DND-41 (cell line): ENCODE measurements at regions not wholly inside any gene's neighbourhood (a gene's known extent, or its start where the extent isn't known, plus 50 kb on each side); places are given as distances from the start of the nearest gene placed in this dataset.

Experiments used
- ATAC-seq: fragments of 200-7000 bp; cut with Tn5 transposase; 3 replicates; pipeline ENCODE4 v1.9.1; 2021; ENCODE audit warnings: low read depth; ENCODE audit not compliant: insufficient read depth
- DNase-seq: peaks from one replicate; pipeline ENCODE4 v3.0.0-alpha.2; 2020
- H2AFZ ChIP-seq: 2 replicates; pipeline ENCODE4 v1.6.0; 2012; ENCODE audit warnings: low read depth, low read length
- H3K27ac ChIP-seq: 2 replicates; pipeline ENCODE4 v1.5.1; 2012; ENCODE audit warnings: low read length, inconsistent platforms
- H3K27me3 ChIP-seq: fragments of 200-600 bp; sonication (generic); 2 replicates; pipeline ENCODE4 v1.6.0; 2012; ENCODE audit warnings: low read length, mild to moderate bottlenecking, inconsistent platforms; ENCODE audit not compliant: insufficient read depth, poor library complexity
- H3K36me3 ChIP-seq: 2 replicates; pipeline ENCODE4 v1.5.1; 2012; ENCODE audit warnings: low read length, inconsistent platforms; ENCODE audit not compliant: insufficient read depth
- H3K4me1 ChIP-seq: 2 replicates; pipeline ENCODE4 v1.5.1; 2012; ENCODE audit warnings: mild to moderate bottlenecking, low read length; ENCODE audit not compliant: insufficient read depth
- H3K4me2 ChIP-seq: 2 replicates; pipeline ENCODE4 v1.6.0; 2012; ENCODE audit warnings: mild to moderate bottlenecking, moderate library complexity, low read length, inconsistent platforms; ENCODE audit not compliant: insufficient read depth
- H3K4me3 ChIP-seq, 2 experiments: fragments of 200-600 bp in 1 of 2; shearing (Covaris generic) in 1 of 2; 2 replicates each; pipeline ENCODE4 v1.5.1; 2012 to 2016; ENCODE audit warnings: inconsistent platforms in 2 of 2, low read length in 2 of 2, mild to moderate bottlenecking in 2 of 2, low read depth in 1 of 2, moderate library complexity in 1 of 2
- H3K79me2 ChIP-seq: 2 replicates; pipeline ENCODE4 v1.6.0; 2012; ENCODE audit warnings: low read length, inconsistent platforms; ENCODE audit not compliant: insufficient read depth
- H3K9ac ChIP-seq: 2 replicates; pipeline ENCODE4 v1.6.0; 2012; ENCODE audit warnings: low read depth, mild to moderate bottlenecking, inconsistent platforms, low read length, moderate library complexity
- H3K9me3 ChIP-seq: 2 replicates; pipeline ENCODE4 v1.5.1; 2012; ENCODE audit warnings: low read length, moderate library complexity, mild to moderate bottlenecking, inconsistent platforms; ENCODE audit not compliant: insufficient read depth, severe bottlenecking
- H4K20me1 ChIP-seq: 2 replicates; pipeline ENCODE4 v1.6.0; 2012; ENCODE audit warnings: low read length; ENCODE audit not compliant: insufficient read depth
- EZH2 ChIP-seq: IDR thresholded peaks from 3 replicates; pipeline ENCODE4 v1.6.1; 2012; ENCODE audit warnings: borderline replicate concordance, low read depth, mild to moderate bottlenecking, moderate library complexity, low read length, inconsistent platforms; ENCODE audit not compliant: severe bottlenecking
- TF ChIP-seq, protein P1 (sequence below): IDR thresholded peaks from 2 replicates; pipeline ENCODE4 v1.5.1; 2012; ENCODE audit warnings: borderline replicate concordance, low read length, moderate library complexity, mild to moderate bottlenecking; ENCODE audit not compliant: poor library complexity, severe bottlenecking; ENCODE audit errors: extremely low read depth

GRCh38 chr13:86692291-86692690, 893.1 kb upstream of the SLITRK6 start:
- no peaks in the 10 kb centered on the region for H4K20me1 ChIP-seq
- H3K9ac ChIP-seq = no peak overlapping the region
- peaks cover 4% of the 10 kb centered on the region for H3K9me3 ChIP-seq
- ATAC-seq (no peak), DNase-seq (no peak)
- no peaks in the 10 kb centered on the region for H3K36me3 ChIP-seq
- H3K27me3 ChIP-seq = no peaks in the 10 kb centered on the region
- TF ChIP-seq, protein P1, sequence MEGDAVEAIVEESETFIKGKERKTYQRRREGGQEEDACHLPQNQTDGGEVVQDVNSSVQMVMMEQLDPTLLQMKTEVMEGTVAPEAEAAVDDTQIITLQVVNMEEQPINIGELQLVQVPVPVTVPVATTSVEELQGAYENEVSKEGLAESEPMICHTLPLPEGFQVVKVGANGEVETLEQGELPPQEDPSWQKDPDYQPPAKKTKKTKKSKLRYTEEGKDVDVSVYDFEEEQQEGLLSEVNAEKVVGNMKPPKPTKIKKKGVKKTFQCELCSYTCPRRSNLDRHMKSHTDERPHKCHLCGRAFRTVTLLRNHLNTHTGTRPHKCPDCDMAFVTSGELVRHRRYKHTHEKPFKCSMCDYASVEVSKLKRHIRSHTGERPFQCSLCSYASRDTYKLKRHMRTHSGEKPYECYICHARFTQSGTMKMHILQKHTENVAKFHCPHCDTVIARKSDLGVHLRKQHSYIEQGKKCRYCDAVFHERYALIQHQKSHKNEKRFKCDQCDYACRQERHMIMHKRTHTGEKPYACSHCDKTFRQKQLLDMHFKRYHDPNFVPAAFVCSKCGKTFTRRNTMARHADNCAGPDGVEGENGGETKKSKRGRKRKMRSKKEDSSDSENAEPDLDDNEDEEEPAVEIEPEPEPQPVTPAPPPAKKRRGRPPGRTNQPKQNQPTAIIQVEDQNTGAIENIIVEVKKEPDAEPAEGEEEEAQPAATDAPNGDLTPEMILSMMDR = no peak
- no peak for TF ChIP-seq EZH2
- H3K27ac ChIP-seq = no peak overlapping the region
- no peaks in the 10 kb centered on the region for H3K4me1 ChIP-seq
- H3K4me2 ChIP-seq = no peak overlapping the region
- H3K79me2 ChIP-seq = no peaks in the 10 kb centered on the region
- no peak overlapping the region for H3K4me3 ChIP-seq
- no peak overlapping the region for H2AFZ ChIP-seq

GRCh38 chr13:86710013-86710412, 910.8 kb upstream of the SLITRK6 start:
- no peaks in the 10 kb centered on the region for H3K36me3 ChIP-seq
- H3K9me3 ChIP-seq = peaks cover 1% of the 10 kb centered on the region
- ATAC-seq = no peak
- no peak overlapping the region for H3K4me2 ChIP-seq
- H3K27me3 ChIP-seq = no peaks in the 10 kb centered on the region
- no peak overlapping the region for H3K4me3 ChIP-seq
- DNase-seq = no peak
- no peaks in the 10 kb centered on the region for H3K79me2 ChIP-seq
- no peaks in the 10 kb centered on the region for H4K20me1 ChIP-seq
- H3K9ac ChIP-seq = no peak overlapping the region
- no peak overlapping the region for H3K27ac ChIP-seq
- no peaks in the 10 kb centered on the region for H3K4me1 ChIP-seq
- H2AFZ ChIP-seq = no peak overlapping the region
- TF ChIP-seq EZH2 = no peak
- TF ChIP-seq, protein P1 = no peak

- ATAC-seq (no peak), DNase-seq (no peak)
- no peaks in the 10 kb centered on the region for H3K27me3 ChIP-seq
- H4K20me1 ChIP-seq = no peaks in the 10 kb centered on the region
- no peak overlapping the region for H3K27ac ChIP-seq
- no peaks in the 10 kb centered on the region for H3K36me3 ChIP-seq
- no peaks in the 10 kb centered on the region for H3K79me2 ChIP-seq
- H3K9me3 ChIP-seq = peaks cover 1% of the 10 kb centered on the region
- H3K9ac ChIP-seq = no peak overlapping the region
- H3K4me3 ChIP-seq = no peak overlapping the region
- TF ChIP-seq, protein P1 = no peak
- no peak for TF ChIP-seq EZH2
- H3K4me1 ChIP-seq = no peaks in the 10 kb centered on the region
- H3K4me2 ChIP-seq = no peak overlapping the region
- H2AFZ ChIP-seq = no peak overlapping the region
Observed at GRCh38 chr13:86710896-86711295, 911.7 kb upstream of the SLITRK6 start.

DNA sequence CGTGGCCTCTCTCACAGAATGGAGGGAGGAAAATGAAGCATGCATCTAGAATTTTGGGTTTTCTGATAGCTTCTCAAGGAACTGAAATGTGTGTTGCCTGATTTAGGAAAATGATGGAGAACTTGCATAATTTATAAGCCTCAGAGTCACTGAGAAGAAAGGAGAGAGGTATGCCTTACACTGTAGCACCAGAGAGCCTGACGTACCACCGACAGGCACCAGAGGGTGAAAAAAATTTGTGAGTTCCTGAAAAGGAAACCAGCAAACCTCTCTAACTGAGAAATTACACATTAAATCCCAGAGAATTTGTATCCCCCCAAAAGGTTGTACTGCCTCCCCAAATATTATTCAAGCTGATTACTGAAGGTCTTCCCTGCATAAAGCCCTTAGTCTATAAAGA, 915.3 kb upstream of the SLITRK6 start:
- Histone ChIP-seq H3K36me3 (no peaks in the 10 kb centered on the region), H4K20me1 (no peaks in the 10 kb centered on the region), H3K27me3 (no peaks in the 10 kb centered on the region), H3K4me1 (no peaks in the 10 kb centered on the region), H3K79me2 (no peaks in the 10 kb centered on the region), H2AFZ (no peak overlapping the region), H3K4me2 (no peak overlapping the region), H3K9me3 (peaks cover 1% of the 10 kb centered on the region), H3K4me3 (no peak overlapping the region), H3K27ac (no peak overlapping the region), H3K9ac (no peak overlapping the region)
- no peak for ATAC-seq
- TF ChIP-seq, protein P1 = no peak
- TF ChIP-seq EZH2 = no peak
- DNase-seq = no peak
